K562 (cell line): ENCODE measurements at regions not wholly inside any gene's neighbourhood (a gene's known extent, or its start where the extent isn't known, plus 50 kb on each side); places are given as distances from the start of the nearest gene placed in this dataset.

Experiments
- ATAC-seq: fragments of 200-7000 bp; cut with Tn5 transposase; 3 replicates; pipeline ENCODE4 v1.9.1; 2020; ENCODE audit warnings: moderate library complexity
- BruUV-seq: library from RNA; stranded (reverse); fragments of 400-500 nt; replicated peaks from 2 replicates; lab custom pipeline; 2021; lab: Mats Ljungman, UMichigan
- CTCF ChIA-PET: fragments of 300-600 bp; formaldehyde crosslinking; extraction: SDS; loops from one replicate; lab custom pipeline; 2021; ENCODE audit warnings: low intra/inter-chr PET ratio; lab: Yijun Ruan, JAX
- POLR2A ChIA-PET: fragments of 300-600, 350-650 bp; sonication (Branson Sonifier 250); formaldehyde crosslinking; extraction: SDS; loops from one replicate; lab custom pipeline; 2021; ENCODE audit warnings: antibody characterized with exemption, inconsistent platforms; lab: Yijun Ruan, JAX
- DNase-seq, 4 experiments: peaks; one replicate each; pipeline versions ENCODE4 v3.0.0 to v3.0.0-alpha.2; 2011 to 2018; ENCODE audit warnings: low spot score in 3 of 4, mixed read lengths in 3 of 4; ENCODE audit errors: extremely low read depth in 1 of 4
- FAIRE-seq: peaks from 2 replicates; lab custom pipeline; 2011; peaks lifted over from hg19 to GRCh38; lab: Jason Lieb, UNC
- H2AFZ ChIP-seq: 2 replicates; pipeline ENCODE4 v1.6.0; 2011; ENCODE audit warnings: low read depth, low read length, control low read depth, inconsistent platforms
- H3K27ac ChIP-seq: fragments of 200-600 bp; 3 replicates; pipeline ENCODE4 v1.8.0; 2011; ENCODE audit warnings: low read depth, mild to moderate bottlenecking, control low read depth, inconsistent platforms, low read length, moderate library complexity, mixed read lengths; ENCODE audit errors: extremely low read depth
- H3K27me3 ChIP-seq, 2 experiments: fragments of 300-600 bp in 1 of 2; 2 replicates in 1 of 2; 3 replicates in 1 of 2; pipeline versions ENCODE4 v1.6.0 to v1.8.0; 2011; ENCODE audit warnings: inconsistent platforms in 2 of 2, low read length in 2 of 2, mild to moderate bottlenecking in 1 of 2, mixed read lengths in 1 of 2, moderate library complexity in 1 of 2; ENCODE audit not compliant: control insufficient read depth in 2 of 2, insufficient read depth in 2 of 2
- H3K36me3 ChIP-seq: fragments of 300-600 bp; 3 replicates; pipeline ENCODE4 v1.8.0; 2011; ENCODE audit warnings: mild to moderate bottlenecking, low read length, inconsistent platforms; ENCODE audit not compliant: control insufficient read depth, insufficient read depth
- H3K4me1 ChIP-seq, 2 experiments: fragments of 200-600 bp in 1 of 2; replicated peaks in 1 of 2; 2 replicates in 1 of 2; 3 replicates in 1 of 2; pipeline versions ENCODE4 v1.5.1 to v1.8.0; 2011; ENCODE audit warnings: inconsistent platforms in 2 of 2, low read length in 2 of 2, mild to moderate bottlenecking in 1 of 2, mixed read lengths in 1 of 2, moderate library complexity in 1 of 2; ENCODE audit not compliant: control insufficient read depth in 2 of 2, insufficient read depth in 2 of 2
- H3K4me2 ChIP-seq: 2 replicates; pipeline ENCODE4 v1.6.1; 2011; ENCODE audit warnings: low read length, control low read depth, inconsistent platforms, mixed read lengths; ENCODE audit not compliant: insufficient read depth
- H3K4me3 ChIP-seq: fragments of 200-600 bp; sonication (generic), shearing (Covaris generic); 2 replicates; pipeline ENCODE4 v1.5.1; 2016; ENCODE audit warnings: control low read depth, inconsistent platforms
- H3K79me2 ChIP-seq: fragments of 200-600 bp; 3 replicates; pipeline ENCODE4 v1.8.0; 2011; ENCODE audit warnings: low read length, inconsistent platforms; ENCODE audit not compliant: control insufficient read depth, insufficient read depth
- H3K9ac ChIP-seq, 2 experiments: 2 replicates each; pipeline versions ENCODE4 v1.6.0 to v1.6.1; 2011; ENCODE audit warnings: low read depth in 2 of 2, low read length in 2 of 2, control low read depth in 1 of 2, inconsistent platforms in 1 of 2, mild to moderate bottlenecking in 1 of 2, mixed read lengths in 1 of 2; ENCODE audit not compliant: insufficient read depth in 1 of 2
- H3K9me1 ChIP-seq: one replicate; pipeline ENCODE4 v1.6.0; 2011; ENCODE audit warnings: inconsistent platforms, mild to moderate bottlenecking, low read length, moderate library complexity; ENCODE audit not compliant: control insufficient read depth, insufficient read depth
- H3K9me3 ChIP-seq: replicated peaks from 2 replicates; pipeline ENCODE4 v1.5.1; 2011; ENCODE audit warnings: low read depth, low read length, inconsistent platforms; ENCODE audit not compliant: control insufficient read depth, insufficient read depth
- H4K20me1 ChIP-seq: replicated peaks from 2 replicates; pipeline ENCODE4 v1.6.1; 2011; ENCODE audit warnings: low read length, inconsistent platforms, mixed read lengths; ENCODE audit not compliant: control insufficient read depth, insufficient read depth
- CBX5 ChIP-seq: IDR thresholded peaks from 2 replicates; pipeline ENCODE4 v1.6.1; 2014; ENCODE audit warnings: low read depth, borderline replicate concordance
- EP400 ChIP-seq: fragments of 450-650 bp; IDR thresholded peaks from 2 replicates; pipeline ENCODE4 v1.6.1; 2017; ENCODE audit warnings: antibody characterized with exemption, mild to moderate bottlenecking, moderate library complexity
- FIP1L1 ChIP-seq: fragments of 200-400 bp; formaldehyde crosslinking; IDR thresholded peaks from 2 replicates; pipeline ENCODE4 v1.6.1; 2018; ENCODE audit warnings: mild to moderate bottlenecking, low read depth, low read length; ENCODE audit not compliant: poor library complexity, severe bottlenecking
- GABPB2 ChIP-seq: fragments of 250-450 bp; sonication (Bioruptor Pico); conservative IDR thresholded peaks from 2 replicates; pipeline ENCODE4 v1.5.1; 2021; ENCODE audit warnings: mild to moderate bottlenecking
- GTF2F1 ChIP-seq: IDR thresholded peaks from 2 replicates; pipeline ENCODE4 v1.6.1; 2011; ENCODE audit warnings: low read depth, low read length, improper control_type of control experiment
- IRF2 ChIP-seq: sonication (generic); formaldehyde crosslinking; IDR thresholded peaks from 2 replicates; pipeline ENCODE4 v1.8.1; 2022; ENCODE audit warnings: mild to moderate bottlenecking, missing genetic modification reagents
- LEF1 ChIP-seq: fragments of 450-650 bp; IDR thresholded peaks from 2 replicates; pipeline ENCODE4 v1.6.1; 2016; ENCODE audit warnings: mild to moderate bottlenecking
- MCM2 ChIP-seq: fragments of 450-650 bp; IDR thresholded peaks from 2 replicates; pipeline ENCODE4 v1.6.1; 2017; ENCODE audit warnings: low read depth, mild to moderate bottlenecking
- POLR2AphosphoS2 ChIP-seq: IDR thresholded peaks from 2 replicates; pipeline ENCODE4 v1.6.1; 2012; ENCODE audit warnings: low read length, improper control_type of control experiment
- POLR3A ChIP-seq: IDR thresholded peaks from 2 replicates; pipeline ENCODE4 v1.6.1; 2011; ENCODE audit warnings: borderline replicate concordance, mild to moderate bottlenecking, moderate library complexity; ENCODE audit not compliant: insufficient read length, insufficient read depth; ENCODE audit errors: extremely low read depth
- SNIP1 ChIP-seq: fragments of 450-650 bp; IDR thresholded peaks from 2 replicates; pipeline ENCODE4 v1.7.1; 2017; ENCODE audit warnings: low read depth, mild to moderate bottlenecking
- TAL1 ChIP-seq: fragments of 450-650 bp; IDR thresholded peaks from 2 replicates; pipeline ENCODE4 v1.6.1; 2016; ENCODE audit warnings: mild to moderate bottlenecking
- ZEB2 ChIP-seq: fragments of 450-650 bp; IDR thresholded peaks from 2 replicates; pipeline ENCODE4 v1.6.1; 2016
- ZFP30 ChIP-seq: fragments of 250-450 bp; sonication (Bioruptor Pico); IDR thresholded peaks from 2 replicates; pipeline ENCODE4 v1.8.0; 2022; ENCODE audit warnings: moderate library complexity, mild to moderate bottlenecking, inconsistent platforms, borderline replicate concordance
- ZFX ChIP-seq: sonication (generic); formaldehyde crosslinking; IDR thresholded peaks from 2 replicates; pipeline ENCODE4 v1.8.0; 2022; ENCODE audit warnings: mild to moderate bottlenecking, missing genetic modification reagents, moderate library complexity
- ZNF134 ChIP-seq: fragments of 250-450 bp; sonication (Bioruptor Pico); conservative IDR thresholded peaks from 2 replicates; pipeline ENCODE4 v1.4.0; 2020
- ZNF75A ChIP-seq: fragments of 450-650 bp; formaldehyde crosslinking; IDR thresholded peaks from 2 replicates; pipeline ENCODE4 v1.4.0; 2020; ENCODE audit warnings: mild to moderate bottlenecking
- WGBS: fragments of 100-300 bp; shearing (Covaris generic); methylation state at CpG from one replicate; pipeline ENCODE4 v1.1.6; 2016; ENCODE audit warnings: low coverage, mixed read lengths; ENCODE audit not compliant: insufficient coverage; ENCODE audit errors: missing lambda C conversion rate; 5-methylcytosine and 5-hydroxymethylcytosine counted together
- in situ Hi-C: fragments of 300-500 bp; cut with MboI; formaldehyde crosslinking; loops from 4 replicates; pipeline ENCODE4 v1.15.0; 2018; ENCODE audit warnings: inconsistent platforms, mixed read lengths
- intact Hi-C: fragments of 100-400 bp; cut with micrococcal nuclease; formaldehyde crosslinking; loops from 2 replicates; pipeline ENCODE4 v1.14.2; 2022
- TF ChIP-seq, protein P1 (sequence below): sonication (generic); formaldehyde crosslinking; IDR thresholded peaks from 2 replicates; pipeline ENCODE4 v1.5.0; 2020; ENCODE audit warnings: missing genetic modification reagents
- TF ChIP-seq, protein P2 (sequence below), 3 experiments: fragments of 200-800 bp in 1 of 3; sonication (Bioruptor generic) in 1 of 3; sonication (generic) in 1 of 3; formaldehyde crosslinking in 1 of 3; IDR thresholded peaks; 2 replicates each; pipeline versions ENCODE4 v1.6.1 to v1.8.0; 2016 to 2022; ENCODE audit warnings: mild to moderate bottlenecking in 2 of 3, missing compliant biosample characterization in 2 of 3, missing genetic modification characterization in 2 of 3, missing genetic modification reagents in 1 of 3

DNA sequence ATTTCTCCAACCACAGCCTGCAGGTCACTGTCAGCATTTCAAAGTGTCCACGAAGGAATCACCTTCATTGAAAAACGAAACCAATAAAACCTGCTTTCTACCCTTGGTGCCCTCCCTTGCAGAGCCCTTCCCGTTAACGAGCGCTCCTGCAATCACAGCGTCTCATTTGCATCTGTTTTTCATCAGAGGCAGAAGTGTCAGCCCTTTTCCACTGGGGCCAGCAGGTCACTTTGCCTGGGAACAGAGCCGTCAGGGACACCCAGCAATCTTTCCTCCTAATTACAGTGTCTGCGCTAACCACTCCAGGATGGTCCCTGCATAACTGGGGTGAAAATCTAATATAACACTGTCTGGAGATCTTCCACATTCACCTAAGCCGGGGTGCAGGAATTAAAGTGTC, 85.3 kb downstream of the PSMG1 start:
- Histone ChIP-seq H4K20me1 (peaks cover 14% of the 10 kb centered on the region), H3K36me3 (no peaks in the 10 kb centered on the region), H2AFZ (no peak overlapping the region), H3K9ac (no peak overlapping the region), H3K4me2 (no peak overlapping the region), H3K9me3 (no peaks in the 10 kb centered on the region), H3K79me2 (no peaks in the 10 kb centered on the region), H3K27me3 (peaks cover 33 to 58% of the 10 kb centered on the region in 2 experiments), H3K27ac (no peak overlapping the region), H3K4me3 (no peak overlapping the region), H3K4me1 (peaks cover 3 to 16% of the 10 kb centered on the region in 2 experiments; a peak in 3 of 5 replicates), H3K9me1 (no peaks in the 10 kb centered on the region)
- POLR2A ChIA-PET: interaction anchor here (0.8 kb wide), 1 partner anchor 255 kb away, joined by 3 read pairs; no protein-coding TSS in a partner anchor
- no peak for TF ChIP-seq FIP1L1
- TF ChIP-seq MCM2: no peak
- no peak for TF ChIP-seq ZFX (CRISPR knock-in tag)
- TF ChIP-seq POLR3A: no peak
- TF ChIP-seq IRF2: no peak
- TF ChIP-seq, protein P1, sequence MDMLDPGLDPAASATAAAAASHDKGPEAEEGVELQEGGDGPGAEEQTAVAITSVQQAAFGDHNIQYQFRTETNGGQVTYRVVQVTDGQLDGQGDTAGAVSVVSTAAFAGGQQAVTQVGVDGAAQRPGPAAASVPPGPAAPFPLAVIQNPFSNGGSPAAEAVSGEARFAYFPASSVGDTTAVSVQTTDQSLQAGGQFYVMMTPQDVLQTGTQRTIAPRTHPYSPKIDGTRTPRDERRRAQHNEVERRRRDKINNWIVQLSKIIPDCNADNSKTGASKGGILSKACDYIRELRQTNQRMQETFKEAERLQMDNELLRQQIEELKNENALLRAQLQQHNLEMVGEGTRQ (CRISPR knock-in tag): no peak
- TF ChIP-seq, protein P2, sequence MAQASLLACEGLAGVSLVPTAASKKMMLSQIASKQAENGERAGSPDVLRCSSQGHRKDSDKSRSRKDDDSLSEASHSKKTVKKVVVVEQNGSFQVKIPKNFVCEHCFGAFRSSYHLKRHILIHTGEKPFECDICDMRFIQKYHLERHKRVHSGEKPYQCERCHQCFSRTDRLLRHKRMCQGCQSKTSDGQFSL (CRISPR knock-in tag; IDR thresholded peaks at IDR 0.05): no peak
- TF ChIP-seq, protein P2 (tag; IDR thresholded peaks at IDR 0.05): no peak
- TF ChIP-seq LEF1: no peak
- no peak for TF ChIP-seq CBX5
- TF ChIP-seq GABPB2 (CRISPR knock-in tag): no peak
- no peak for TF ChIP-seq ZNF134 (CRISPR knock-in tag)
- TF ChIP-seq SNIP1: no peak
- TF ChIP-seq ZEB2: no peak
- no peak for TF ChIP-seq GTF2F1
- TF ChIP-seq ZNF75A (CRISPR knock-in tag): no peak
- TF ChIP-seq POLR2AphosphoS2: no peak
- no peak for TF ChIP-seq EP400
- TF ChIP-seq ZFP30 (CRISPR knock-in tag): no peak
- no peak for TF ChIP-seq TAL1
- under 1% methylated on average over 9 of the region's 9 CpGs for WGBS
- DNase-seq (no peak), ATAC-seq (no peak), FAIRE-seq (no peak)
- BruUV-seq: no TSS peak
- intact Hi-C loops (no loop called here), in situ Hi-C loops (no loop called here)
- CTCF ChIA-PET: no interaction called here
